Epithelial cell of proximal tubule (primary cell): ENCODE measurements at regions not wholly inside any gene's neighbourhood (a gene's known extent, or its start where the extent isn't known, plus 50 kb on each side); places are given as distances from the start of the nearest gene placed in this dataset.

ENCODE experiments used
- DNase-seq: peaks from one replicate; pipeline ENCODE4 v3.0.0-alpha.2; 2011; ENCODE audit warnings: low read depth
- H3K4me3 ChIP-seq: 2 replicates; pipeline ENCODE4 v1.5.1; 2011; ENCODE audit warnings: low read depth, mild to moderate bottlenecking, low read length
- CTCF ChIP-seq: conservative IDR thresholded peaks from 2 replicates; pipeline ENCODE4 v1.5.1; 2012; ENCODE audit warnings: low read depth, mild to moderate bottlenecking, low read length

GRCh38 chr4:145339075-145339725 lies 142.5 kb upstream of the SMAD1 start:
- no peak overlapping the region for H3K4me3 ChIP-seq
- no peak for DNase-seq
- no peak for TF ChIP-seq CTCF

- no peak overlapping the region for H3K4me3 ChIP-seq
- no peak for TF ChIP-seq CTCF
- no peak for DNase-seq
These were observed 143.1 kb upstream of the SMAD1 start for GRCh38 chr4:145338568-145338967.

GRCh38 chr4:145337391-145337790 lies 144.3 kb upstream of the SMAD1 start:
- TF ChIP-seq CTCF, result no peak
- no peak for DNase-seq
- H3K4me3 ChIP-seq, result no peak overlapping the region

- no peak overlapping the region for H3K4me3 ChIP-seq
- no peak for DNase-seq
- no peak for TF ChIP-seq CTCF
These were observed 147.9 kb upstream of the SMAD1 start for GRCh38 chr4:145333786-145334185.

GRCh38 chr4:145326491-145326890 lies 146.1 kb upstream of the OTUD4 start:
- no peak for DNase-seq
- TF ChIP-seq CTCF, result no peak
- H3K4me3 ChIP-seq, result no peak overlapping the region

GRCh38 chr4:145324161-145324560 lies 143.8 kb upstream of the OTUD4 start:
- no peak for DNase-seq
- TF ChIP-seq CTCF, result no peak
- no peak overlapping the region for H3K4me3 ChIP-seq

- H3K4me3 ChIP-seq, result no peak overlapping the region
- no peak for DNase-seq
- no peak for TF ChIP-seq CTCF
These were observed 139.9 kb upstream of the OTUD4 start for GRCh38 chr4:145320294-145320693.
